GM10248 (cell line): ENCODE measurements at regions not wholly inside any gene's neighbourhood (a gene's known extent, or its start where the extent isn't known, plus 50 kb on each side); places are given as distances from the start of the nearest gene placed in this dataset.

Experiments
- CTCF ChIA-PET: fragments of 300-600 bp; sonication (Branson Sonifier 250); formaldehyde crosslinking; extraction: SDS; loops from one replicate; lab custom pipeline; 2021; ENCODE audit warnings: antibody characterized with exemption; lab: Yijun Ruan, JAX
- POLR2A ChIA-PET: fragments of 350-650 bp; sonication (Branson Sonifier 250); formaldehyde crosslinking; extraction: SDS; loops from one replicate; lab custom pipeline; 2020; ENCODE audit warnings: antibody characterized with exemption; lab: Yijun Ruan, JAX
- DNase-seq: peaks from one replicate; pipeline ENCODE4 v3.0.0; 2012; ENCODE audit errors: extremely low spot score
- CTCF ChIP-seq: IDR thresholded peaks from 2 replicates; pipeline ENCODE4 v1.5.1; 2012; ENCODE audit warnings: mild to moderate bottlenecking, low read depth; ENCODE audit errors: extremely low read depth, missing control alignments, control extremely low read depth

GRCh38 chr1:234844479-234845031 lies 234.6 kb upstream of the IRF2BP2 start:
- ChIA-PET CTCF (interaction anchor here (1.2 to 3.0 kb wide), 6 partner anchors 9 to 89 kb away, joined by 3 to 8 read pairs (median 4); no protein-coding TSS in a partner anchor), POLR2A (interaction anchor here (1.4 kb wide), 1 partner anchor 231 kb away, joined by 4 read pairs; no protein-coding TSS in a partner anchor)
- DNase-seq: no peak
- no peak for TF ChIP-seq CTCF

DNA sequence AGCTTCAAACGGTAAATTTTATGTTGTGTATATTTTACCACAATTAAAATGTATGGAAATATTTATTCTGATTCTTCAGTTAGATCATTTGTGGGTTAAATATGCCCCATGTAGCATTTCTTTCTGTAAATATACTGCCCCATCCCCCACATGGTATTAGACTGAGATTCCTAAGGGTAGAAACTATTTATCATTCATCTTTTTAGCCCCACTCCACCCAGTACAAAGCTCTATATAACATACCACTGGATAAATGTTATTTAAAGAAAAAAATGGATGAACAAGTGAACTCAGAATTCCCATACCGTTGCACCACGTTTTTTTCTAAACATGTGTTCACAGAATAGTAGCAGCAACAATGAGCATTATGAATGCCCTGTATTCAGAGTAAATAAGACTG lies 234.0 kb upstream of the IRF2BP2 start:
- ChIA-PET POLR2A (interaction anchor here (0.6 to 1.4 kb wide), 2 partner anchors 231 to 235 kb away, joined by 3 to 4 read pairs; no protein-coding TSS in a partner anchor), CTCF (interaction anchor here (1.4 to 3.0 kb wide), 4 partner anchors 8 to 236 kb away, joined by 3 to 8 read pairs (median 6); no protein-coding TSS in a partner anchor)
- DNase-seq: no peak
- no peak for TF ChIP-seq CTCF

DNA sequence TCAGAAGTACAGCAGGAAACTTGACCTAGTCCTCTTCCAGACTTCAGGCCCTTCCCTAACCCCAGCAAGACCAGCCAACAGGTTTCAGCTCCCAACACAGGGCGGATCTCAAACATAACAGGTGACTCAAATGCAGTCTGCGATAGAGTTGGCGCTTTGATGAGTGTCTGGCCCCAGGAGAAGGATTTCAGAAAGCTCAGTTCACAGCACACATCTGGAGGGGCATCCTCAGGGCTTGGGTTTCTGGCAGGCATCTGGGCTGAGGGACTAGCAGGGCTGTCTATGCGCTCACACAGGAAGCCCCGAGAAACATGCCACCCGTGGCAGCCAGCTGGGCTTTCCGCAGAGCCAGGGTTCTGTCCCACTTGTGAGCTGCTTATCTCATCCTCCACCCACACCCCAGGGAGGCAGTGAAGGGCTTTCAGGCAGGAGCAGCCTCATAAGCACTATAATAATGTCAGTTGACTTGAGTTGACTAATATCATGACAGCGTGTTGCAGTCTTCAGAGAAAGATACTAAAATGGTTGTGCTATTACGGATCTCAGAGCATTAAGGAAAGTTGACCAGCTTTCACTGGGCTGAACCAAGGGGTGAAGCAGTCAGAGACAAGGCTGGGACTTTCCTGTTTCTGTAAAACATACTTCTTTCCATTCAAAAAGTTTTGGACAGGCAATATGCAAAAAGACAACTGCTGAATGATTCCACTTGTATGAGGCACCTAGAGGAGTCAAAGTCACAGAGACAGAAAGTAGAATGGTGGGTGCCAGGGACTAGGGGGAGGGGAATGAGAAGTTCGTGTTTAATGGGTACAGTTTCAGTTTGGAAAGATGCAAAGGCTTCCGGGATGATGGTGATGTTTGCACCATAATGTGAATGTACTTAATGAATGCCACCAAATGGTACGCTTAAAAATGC lies 233.0 kb upstream of the IRF2BP2 start:
- no peak for TF ChIP-seq CTCF
- POLR2A ChIA-PET: interaction anchor here (0.5 to 2.7 kb wide), 7 partner anchors 71 to 234 kb away, joined by 3 to 17 read pairs (median 4); no protein-coding TSS in a partner anchor
- DNase-seq: peak; percentile 74
- CTCF ChIA-PET: interaction anchor here (0.9 to 1.9 kb wide), 7 partner anchors 14 to 344 kb away, joined by 3 to 8 read pairs (median 3); no protein-coding TSS in a partner anchor

GRCh38 chr1:234841710-234842231 lies 231.8 kb upstream of the IRF2BP2 start:
- POLR2A ChIA-PET: interaction anchor here (0.5 to 2.7 kb wide), 5 partner anchors 10 to 230 kb away, joined by 3 to 17 read pairs (median 3); no protein-coding TSS in a partner anchor

DNA sequence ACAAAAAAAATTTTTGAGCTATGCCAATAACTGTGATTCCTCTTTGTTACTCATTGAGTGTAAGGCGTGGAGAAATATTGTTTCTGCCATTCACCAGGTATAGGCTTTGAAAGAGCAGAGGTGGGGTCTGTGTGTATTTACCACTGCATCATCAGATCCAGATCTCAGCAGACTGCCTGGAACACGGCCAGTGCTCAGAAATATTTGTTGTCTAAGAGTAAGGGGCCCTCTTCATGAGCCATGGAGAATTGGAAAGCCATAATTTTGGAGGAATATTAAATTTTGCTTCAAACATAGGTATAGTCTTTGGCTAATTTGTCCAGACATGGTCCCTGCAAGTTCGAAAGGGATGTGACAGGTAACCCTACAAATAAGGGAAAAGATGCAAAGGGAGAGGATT lies 231.3 kb upstream of the IRF2BP2 start:
- ChIA-PET CTCF (interaction anchor here (0.9 to 1.7 kb wide), 6 partner anchors 10 to 342 kb away, joined by 3 to 5 read pairs (median 3); no protein-coding TSS in a partner anchor), POLR2A (interaction anchor here (0.5 to 2.7 kb wide), 5 partner anchors 134 to 238 kb away, joined by 3 to 17 read pairs (median 4); no protein-coding TSS in a partner anchor)
- no peak for DNase-seq
- no peak for TF ChIP-seq CTCF

More at GRCh38 chr1:234841710-234842231, 231.8 kb upstream of the IRF2BP2 start:
- DNase-seq: peak; percentile 69
- CTCF ChIA-PET: interaction anchor here (0.9 to 1.9 kb wide), 8 partner anchors 9 to 342 kb away, joined by 3 to 8 read pairs (median 3); no protein-coding TSS in a partner anchor
- no peak for TF ChIP-seq CTCF

DNA sequence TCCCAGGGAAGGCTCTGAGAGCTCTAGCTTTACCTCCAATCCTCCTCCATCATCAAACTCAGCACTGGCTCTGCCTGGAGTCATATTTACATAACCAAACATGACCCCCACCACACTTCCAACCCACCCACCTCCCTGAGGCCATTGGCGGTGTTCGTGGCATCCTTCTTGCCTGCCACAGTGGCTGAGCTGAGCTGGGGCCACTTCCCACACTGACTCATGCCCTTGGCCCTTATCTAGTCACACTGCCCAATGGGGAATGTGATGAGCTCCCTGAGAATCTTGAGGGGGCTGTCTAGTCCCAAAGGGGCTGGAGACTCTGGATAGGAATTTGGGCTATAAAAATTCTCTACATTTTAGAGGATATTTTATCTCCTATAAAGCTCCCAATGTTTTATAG lies 230.9 kb upstream of the IRF2BP2 start:
- no peak for TF ChIP-seq CTCF
- no peak for DNase-seq
- POLR2A ChIA-PET: interaction anchor here (1.0 to 2.7 kb wide), 3 partner anchors 138 to 238 kb away, joined by 3 to 17 read pairs (median 4); no protein-coding TSS in a partner anchor
- CTCF ChIA-PET: interaction anchor here (0.9 to 1.8 kb wide), 7 partner anchors 10 to 341 kb away, joined by 3 to 5 read pairs (median 3); no protein-coding TSS in a partner anchor
